ENCODE measurements at regions not wholly inside any gene's neighbourhood (a gene's known extent, or its start where the extent isn't known, plus 50 kb on each side); places are given as distances from the start of the nearest gene placed in this dataset.
"Not testable (repeated sequence)": the region's sequence is repeated elsewhere in the genome, so short reads cannot be mapped to it uniquely, and the experiment has no call there.

- DNase-seq (ENCODE audit: low spot score): no peak
These were observed 252.0 kb downstream of the NR2F2 start for GRCh38 chr15:96582473-96582872.

GRCh38 chr15:96583671-96584070 is 253.2 kb downstream of the NR2F2 start:
- DNase-seq (ENCODE audit: low spot score): no peak

DNA sequence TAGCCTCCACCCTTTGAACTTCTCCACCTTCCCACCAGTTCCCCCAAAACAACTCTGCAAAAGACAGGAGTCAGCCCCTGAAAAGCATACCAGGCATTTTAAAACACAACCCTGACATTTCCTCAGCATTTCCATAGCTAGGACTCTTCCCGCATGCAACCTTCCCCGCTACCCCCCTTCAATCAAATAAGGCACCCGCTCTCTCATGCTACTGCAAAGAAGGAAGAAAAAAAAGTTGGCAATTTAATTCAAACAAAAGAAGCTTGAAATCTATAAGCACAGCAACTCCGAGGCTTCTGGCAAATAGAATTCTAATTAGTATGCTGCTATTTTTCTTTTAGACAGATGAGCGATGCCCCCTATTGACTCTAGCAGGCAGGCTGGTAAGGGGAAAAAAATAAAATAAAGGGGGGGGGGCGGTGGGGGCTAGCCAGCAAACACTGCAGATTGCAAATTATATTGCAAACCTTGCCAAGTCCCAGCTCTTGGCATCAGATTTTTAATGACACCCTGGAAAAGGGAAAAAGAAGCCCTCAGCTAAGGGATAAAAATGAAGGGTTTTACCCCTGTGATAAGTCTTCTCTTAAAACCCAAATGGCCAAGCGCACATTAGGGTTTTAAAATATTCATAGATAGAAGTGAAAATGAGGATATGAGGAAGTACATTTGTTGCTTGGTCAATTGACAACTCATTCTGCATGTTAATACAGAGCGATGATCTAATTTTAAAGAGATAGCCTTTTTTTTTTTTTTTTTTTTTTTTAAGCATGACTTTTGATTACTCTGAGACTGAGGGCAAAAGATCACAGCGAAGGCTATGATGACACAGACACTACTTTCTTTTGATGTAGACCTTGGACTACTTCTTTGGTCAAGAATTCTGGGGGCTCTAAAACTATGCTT is 255.2 kb downstream of the NR2F2 start:
- DNase-seq (ENCODE audit: low spot score): no peak

DNA sequence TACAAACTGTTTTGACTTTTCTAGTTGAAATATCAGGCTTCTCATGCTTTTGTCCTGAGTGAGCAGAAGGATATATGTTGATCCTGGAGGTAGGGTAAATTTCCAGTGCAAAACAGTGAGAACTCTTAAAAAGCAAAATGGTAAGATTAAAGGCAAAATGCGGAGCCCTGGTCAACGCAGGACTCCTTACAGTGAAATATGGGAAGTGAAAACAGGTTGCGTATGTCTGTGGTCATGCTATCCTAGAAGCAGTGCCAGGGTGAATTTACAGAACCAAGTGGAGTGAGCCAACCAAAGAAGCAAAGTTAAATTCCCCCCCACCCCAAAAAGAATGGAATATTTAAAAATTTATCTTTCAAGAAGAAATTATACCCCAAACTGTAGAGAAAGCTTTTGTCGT is 256.4 kb downstream of the NR2F2 start:
- DNase-seq (ENCODE audit: low spot score): no peak

DNA sequence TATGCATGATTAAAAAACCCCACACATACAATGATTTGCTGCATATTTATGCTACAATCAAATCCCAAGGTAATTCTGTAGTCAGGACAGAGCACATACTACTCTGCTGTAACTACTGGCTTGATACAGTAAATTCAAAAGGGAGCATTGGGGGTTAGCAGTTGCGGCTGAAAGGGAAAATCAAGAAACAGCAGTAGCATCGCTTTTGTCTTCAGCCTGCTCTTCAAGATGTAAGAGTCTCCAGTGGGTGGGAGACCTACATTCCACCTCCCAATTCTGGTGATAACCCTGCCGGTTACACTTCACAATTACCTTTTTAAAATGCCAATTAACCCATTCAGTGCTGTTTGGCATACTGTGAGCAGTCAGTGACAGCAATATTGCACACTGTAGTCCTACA is 259.4 kb downstream of the NR2F2 start:
- DNase-seq (ENCODE audit: low spot score): no peak

DNA sequence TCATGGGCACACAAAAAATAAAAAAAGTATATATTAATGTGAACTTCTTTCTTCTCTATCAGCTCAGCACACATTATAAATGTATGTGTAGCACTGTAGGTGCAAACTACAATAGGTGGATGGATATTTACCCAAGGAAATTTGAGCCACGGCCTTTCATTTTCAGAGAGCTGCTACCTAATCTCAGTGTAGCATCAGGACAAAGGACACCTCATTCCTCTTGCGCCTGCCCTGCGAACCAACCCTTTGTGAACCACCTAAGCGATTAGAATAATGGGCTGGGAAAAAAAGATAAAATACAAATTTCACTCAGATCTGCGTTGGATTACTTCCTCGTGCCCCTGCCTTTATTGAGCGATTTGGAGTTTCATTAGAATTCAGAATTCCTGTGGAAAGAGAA is 263.2 kb downstream of the NR2F2 start:
- DNase-seq (ENCODE audit: low spot score): no peak

DNA sequence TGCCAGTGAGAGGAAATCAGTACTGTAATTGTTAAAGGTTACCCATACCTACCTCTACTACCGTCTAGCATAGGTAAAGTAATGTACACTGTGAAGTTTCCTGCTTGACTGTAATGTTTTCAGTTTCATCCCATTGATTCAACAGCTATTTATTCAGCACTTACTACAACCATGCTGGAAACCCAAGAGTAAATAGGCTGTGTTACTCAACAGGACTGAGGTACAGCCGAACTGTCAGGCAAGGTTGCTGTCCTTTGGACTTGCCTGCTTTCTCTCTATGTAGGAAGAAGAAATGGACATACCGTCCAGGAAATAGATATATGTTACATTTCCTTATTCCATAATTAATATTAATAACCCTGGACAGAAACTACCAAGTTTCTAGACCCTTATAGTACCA is 265.5 kb downstream of the NR2F2 start:
- no peak for DNase-seq (ENCODE audit: low spot score)

DNA sequence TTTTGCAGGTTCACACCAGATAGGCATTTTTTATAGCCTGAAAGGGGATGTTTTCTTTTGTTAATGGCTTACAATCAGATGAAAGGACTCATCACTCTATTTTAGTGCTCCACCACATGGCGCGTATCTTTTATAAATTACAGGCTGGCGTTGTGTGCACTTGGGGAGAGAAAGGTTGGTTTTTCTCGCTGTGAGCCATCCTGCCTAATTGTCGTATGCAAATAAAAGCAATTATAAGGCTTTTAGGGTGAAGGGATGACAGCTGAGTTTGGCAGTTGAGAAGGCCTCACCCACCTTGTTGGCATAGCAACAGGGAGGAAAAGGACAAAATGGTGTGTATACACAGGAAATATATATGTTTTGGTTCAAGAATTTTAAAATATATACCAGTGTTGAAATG is 268.0 kb downstream of the NR2F2 start:
- no peak for DNase-seq (ENCODE audit: low spot score)

DNA sequence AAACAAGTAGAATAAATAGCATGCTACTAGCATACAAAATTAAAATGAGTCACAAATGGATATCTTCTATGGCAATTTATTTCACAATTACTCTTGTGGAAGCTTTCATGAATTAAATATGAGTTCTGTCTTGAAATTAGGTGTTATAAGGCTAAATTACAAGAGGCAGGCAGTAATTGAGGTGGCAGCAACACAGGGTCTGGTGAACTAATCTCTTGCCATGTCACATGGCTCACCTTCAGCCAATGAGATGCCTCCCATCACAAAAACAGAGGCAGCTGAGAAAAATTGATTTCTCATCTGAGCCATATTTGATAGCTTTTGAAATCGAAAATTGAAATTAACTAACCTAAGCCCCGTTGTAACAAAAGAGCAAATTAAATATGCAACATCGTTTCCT is 268.8 kb downstream of the NR2F2 start:
- DNase-seq (ENCODE audit: low spot score): no peak

- no peak for DNase-seq (ENCODE audit: low spot score)
These were observed 269.9 kb downstream of the NR2F2 start for GRCh38 chr15:96600350-96600749.

GRCh38 chr15:96606617-96607016 is 276.1 kb downstream of the NR2F2 start:
- no peak for DNase-seq (ENCODE audit: low spot score)

DNA sequence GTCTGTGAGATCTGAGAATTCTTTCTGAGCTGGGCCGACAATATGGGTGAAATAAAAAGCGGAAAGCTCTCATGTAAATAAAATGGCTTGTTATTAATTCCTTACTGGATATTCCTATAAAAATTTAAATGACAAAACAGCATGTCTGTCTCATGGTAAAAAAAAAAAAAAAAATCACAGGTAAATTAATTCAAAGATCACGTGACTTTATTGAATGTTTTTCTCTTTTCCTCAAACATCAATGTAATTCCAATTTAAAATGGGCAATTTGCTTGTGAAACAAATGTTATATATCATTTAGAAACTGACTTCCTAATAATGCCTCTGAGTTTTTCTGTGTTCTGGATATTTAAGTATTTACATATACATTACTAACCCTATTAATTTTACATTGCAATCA is 280.3 kb downstream of the NR2F2 start:
- DNase-seq (ENCODE audit: low spot score): no peak

- no peak for DNase-seq (ENCODE audit: low spot score)
These were observed 282.4 kb downstream of the NR2F2 start for GRCh38 chr15:96612917-96613316.

- DNase-seq (ENCODE audit: low spot score): no peak
These were observed 288.7 kb downstream of the NR2F2 start for GRCh38 chr15:96619174-96619573.

GRCh38 chr15:96622714-96623113 is 292.2 kb downstream of the NR2F2 start:
- DNase-seq (ENCODE audit: low spot score): no peak

DNA sequence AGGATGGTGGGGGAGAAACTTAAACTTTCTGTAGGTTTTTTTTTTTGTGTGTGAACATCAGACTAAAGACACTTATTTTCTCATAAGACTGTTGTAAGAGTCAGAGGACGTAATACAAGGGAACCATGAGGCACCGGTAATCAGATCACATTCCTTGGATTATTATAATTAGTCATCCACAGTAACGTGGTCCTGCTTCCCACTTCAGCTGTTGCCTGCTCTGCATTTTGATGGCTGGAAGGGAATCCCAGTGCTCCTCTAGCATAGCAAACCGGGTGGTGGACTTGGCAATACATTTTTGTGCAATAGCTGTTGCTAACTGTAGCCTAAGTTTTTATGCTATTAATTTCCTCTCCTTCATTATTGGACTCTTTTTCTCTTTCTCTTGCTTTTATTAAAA is 294.8 kb downstream of the NR2F2 start:
- no peak for DNase-seq (ENCODE audit: low spot score)

- DNase-seq (ENCODE audit: low spot score): no peak
These were observed 296.6 kb downstream of the NR2F2 start for GRCh38 chr15:96627031-96627568.

GRCh38 chr15:96629511-96629910 is 299.0 kb downstream of the NR2F2 start:
- DNase-seq (ENCODE audit: low spot score): no peak

DNA sequence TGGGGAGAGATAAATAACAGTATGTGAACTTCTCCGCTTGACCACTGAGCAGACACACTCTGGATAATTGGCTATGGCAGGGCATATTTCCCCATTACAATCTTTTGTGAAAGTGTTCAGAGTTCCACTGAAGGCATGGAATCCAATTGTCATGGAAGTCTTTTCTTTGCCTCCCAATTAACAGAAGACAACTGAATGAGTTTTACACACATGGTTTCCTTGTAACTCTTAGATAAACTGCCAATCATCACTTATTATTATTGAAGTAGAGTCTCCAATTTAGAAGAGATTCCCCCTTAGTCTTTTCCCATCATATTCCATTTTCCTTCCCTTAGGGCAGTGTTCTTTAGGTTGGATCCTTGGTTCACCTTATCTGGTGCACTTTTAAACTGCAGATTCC is 308.3 kb downstream of the NR2F2 start:
- DNase-seq (ENCODE audit: low spot score): no peak

GRCh38 chr15:96645796-96646195 is 315.3 kb downstream of the NR2F2 start:
- no peak for DNase-seq (ENCODE audit: low spot score)

GRCh38 chr15:96648866-96649265 is 318.4 kb downstream of the NR2F2 start:
- no peak for DNase-seq (ENCODE audit: low spot score)

GRCh38 chr15:96657096-96657495 is 326.6 kb downstream of the NR2F2 start:
- DNase-seq (ENCODE audit: low spot score): no peak

GRCh38 chr15:96666979-96667378 is 336.5 kb downstream of the NR2F2 start:
- DNase-seq (ENCODE audit: low spot score): not testable (repeated sequence)

DNA sequence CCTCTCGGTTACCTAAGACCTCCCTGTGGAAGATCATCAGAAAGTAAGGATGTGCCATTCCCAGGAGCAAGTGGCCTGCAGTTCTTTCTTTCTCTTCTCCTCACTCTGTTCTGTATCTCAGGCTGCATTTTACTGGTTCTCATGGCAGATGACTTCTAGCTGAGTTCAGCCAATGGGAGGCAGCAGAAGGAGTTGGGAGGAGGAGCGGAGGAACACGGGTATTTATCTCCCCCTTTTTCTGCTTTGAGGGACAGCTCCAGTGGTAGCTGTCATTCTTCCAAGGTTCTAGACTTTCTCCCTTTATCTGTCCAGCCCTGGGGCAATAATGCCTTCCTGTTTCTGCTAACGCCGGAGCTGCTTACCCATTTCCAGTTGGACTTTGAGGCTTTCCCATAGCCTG is 339.9 kb downstream of the NR2F2 start:
- DNase-seq (ENCODE audit: low spot score): no peak
